ENCODE measurements at regions not wholly inside any gene's neighbourhood (a gene's known extent, or its start where the extent isn't known, plus 50 kb on each side); places are given as distances from the start of the nearest gene placed in this dataset.
"Not testable (repeated sequence)": the region's sequence is repeated elsewhere in the genome, so short reads cannot be mapped to it uniquely, and the experiment has no call there.

DNA sequence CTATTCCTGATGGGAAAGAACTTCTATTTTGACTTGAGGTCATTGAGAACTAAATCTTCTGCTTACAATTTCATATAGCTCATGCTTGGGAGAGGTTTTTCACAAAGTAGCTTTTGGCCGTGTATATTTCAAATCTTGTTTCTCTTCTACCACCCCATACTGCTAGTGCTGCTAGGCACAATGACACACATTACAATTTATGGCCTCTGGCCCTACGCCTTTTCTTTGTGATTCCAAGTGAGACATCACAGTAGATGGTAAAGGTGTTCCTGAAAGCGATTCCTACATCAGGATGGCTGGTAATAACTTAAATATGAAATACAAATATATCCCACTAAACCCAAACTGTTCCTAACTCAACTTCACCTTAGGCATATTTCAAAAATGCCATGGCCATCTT lies 101.1 kb downstream of the ATXN3L start:
- no peaks in the 10 kb centered on the region for H3K36me3 ChIP-seq (ENCODE audit: insufficient read depth, low read length)
- Mint-ChIP-seq H3K9me3 (no peaks in the 10 kb centered on the region), H3K4me3 (no peak overlapping the region), H3K4me1 (peaks cover 3 to 13% (median 8%) of the 10 kb centered on the region in 3 donors), H3K27ac (no peak overlapping the region), H3K36me3 (peaks cover 0 to 9% (median 4%) of the 10 kb centered on the region in 3 donors), H3K27me3 (peaks cover 0 to 10% of the 10 kb centered on the region in 2 donors)
- H3K9me3 ChIP-seq (ENCODE audit: low read length), result no peaks in the 10 kb centered on the region
- no peaks in the 10 kb centered on the region for H3K4me1 ChIP-seq (ENCODE audit: insufficient read depth, low read length)
- ChIA-PET POLR2A (no interaction called here), CTCF (no interaction called here)
- DNase-seq, result no peak
- no peaks in the 10 kb centered on the region for H3K27me3 ChIP-seq (ENCODE audit: insufficient read depth, low read length, poor library complexity, severe bottlenecking)
- H3K27ac ChIP-seq (ENCODE audit: low read depth, low read length), result no peak overlapping the region
- H3K4me3 ChIP-seq (ENCODE audit: low read length), result no peak overlapping the region

DNA sequence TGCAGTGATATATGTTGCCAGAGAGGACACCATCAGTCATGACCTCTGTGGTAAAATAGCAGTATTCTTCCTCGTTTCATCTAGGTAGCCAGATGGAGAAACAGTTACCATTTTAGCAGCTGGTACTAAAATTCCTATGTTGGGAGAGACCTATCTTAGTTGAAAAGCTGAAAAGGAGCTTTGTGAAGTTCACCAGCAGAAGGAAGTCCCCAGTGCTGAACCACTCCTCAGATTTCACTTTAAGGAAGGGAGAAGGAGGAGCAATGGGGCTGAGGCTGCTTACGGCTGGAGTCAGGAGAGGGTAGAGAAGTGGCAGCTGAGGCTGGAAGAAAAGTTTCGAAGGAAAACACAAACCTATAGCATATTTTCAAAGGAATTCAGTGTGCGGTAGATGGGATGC lies 103.7 kb downstream of the ATXN3L start:
- no peaks in the 10 kb centered on the region for H3K9me3 ChIP-seq (ENCODE audit: low read length)
- H3K4me3 ChIP-seq (ENCODE audit: low read length), result no peak overlapping the region
- H3K27me3 Mint-ChIP-seq, result peaks cover 0 to 12% of the 10 kb centered on the region in 2 donors
- CTCF ChIA-PET, result interaction anchor here (1.2 kb wide), 1 partner anchor 13 kb away, joined by 3 read pairs; no protein-coding TSS in a partner anchor
- no peaks in the 10 kb centered on the region for H3K4me1 ChIP-seq (ENCODE audit: insufficient read depth, low read length)
- H3K4me3 Mint-ChIP-seq, result no peak overlapping the region
- no peak overlapping the region for H3K27ac ChIP-seq (ENCODE audit: low read depth, low read length)
- no peak for DNase-seq
- H3K27ac Mint-ChIP-seq, result peak overlapping the region in 1 of 8 donors; percentile 48
- no peaks in the 10 kb centered on the region for H3K36me3 ChIP-seq (ENCODE audit: insufficient read depth, low read length)
- no peaks in the 10 kb centered on the region for H3K27me3 ChIP-seq (ENCODE audit: insufficient read depth, low read length, poor library complexity, severe bottlenecking)
- H3K4me1 Mint-ChIP-seq, result peaks cover 3 to 7% (median 6%) of the 10 kb centered on the region in 3 donors
- peaks cover 0 to 9% (median 0%) of the 10 kb centered on the region in 3 donors for H3K36me3 Mint-ChIP-seq
- H3K9me3 Mint-ChIP-seq, result no peaks in the 10 kb centered on the region
- POLR2A ChIA-PET, result no interaction called here

DNA sequence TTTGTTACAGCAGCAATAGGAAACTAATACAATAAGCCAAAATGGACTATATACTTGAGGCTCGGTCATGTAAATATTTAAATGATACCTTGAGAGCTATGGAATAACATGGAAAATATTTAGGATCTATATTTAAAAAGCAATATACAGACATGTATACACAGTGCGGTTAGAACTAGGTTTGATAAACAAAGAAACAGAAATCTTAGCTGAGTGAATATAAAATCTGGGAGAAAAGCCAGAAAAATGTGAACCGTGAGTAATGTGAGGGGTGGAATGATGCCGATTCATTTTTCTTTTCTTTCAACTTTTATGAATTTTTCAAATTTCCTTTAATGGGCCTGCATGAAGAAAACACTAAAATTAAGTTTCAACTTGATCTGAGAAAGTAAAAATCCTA lies 104.1 kb downstream of the ATXN3L start:
- Histone ChIP-seq H3K4me1 (ENCODE audit: insufficient read depth, low read length) (no peaks in the 10 kb centered on the region), H3K27me3 (ENCODE audit: insufficient read depth, low read length, poor library complexity, severe bottlenecking) (no peaks in the 10 kb centered on the region), H3K4me3 (ENCODE audit: low read length) (no peak overlapping the region), H3K27ac (ENCODE audit: low read depth, low read length) (no peak overlapping the region), H3K36me3 (ENCODE audit: insufficient read depth, low read length) (no peaks in the 10 kb centered on the region), H3K9me3 (ENCODE audit: low read length) (no peaks in the 10 kb centered on the region)
- Mint-ChIP-seq H3K27ac (no peak overlapping the region), H3K27me3 (peaks cover 0 to 12% of the 10 kb centered on the region in 2 donors), H3K4me3 (no peak overlapping the region), H3K36me3 (peaks cover 0 to 9% (median 0%) of the 10 kb centered on the region in 3 donors), H3K4me1 (peaks cover 0 to 4% (median 1%) of the 10 kb centered on the region in 3 donors), H3K9me3 (no peaks in the 10 kb centered on the region)
- ChIA-PET POLR2A (no interaction called here), CTCF (interaction anchor here (1.2 kb wide), 1 partner anchor 12 kb away, joined by 3 read pairs; no protein-coding TSS in a partner anchor)
- DNase-seq, result no peak

DNA sequence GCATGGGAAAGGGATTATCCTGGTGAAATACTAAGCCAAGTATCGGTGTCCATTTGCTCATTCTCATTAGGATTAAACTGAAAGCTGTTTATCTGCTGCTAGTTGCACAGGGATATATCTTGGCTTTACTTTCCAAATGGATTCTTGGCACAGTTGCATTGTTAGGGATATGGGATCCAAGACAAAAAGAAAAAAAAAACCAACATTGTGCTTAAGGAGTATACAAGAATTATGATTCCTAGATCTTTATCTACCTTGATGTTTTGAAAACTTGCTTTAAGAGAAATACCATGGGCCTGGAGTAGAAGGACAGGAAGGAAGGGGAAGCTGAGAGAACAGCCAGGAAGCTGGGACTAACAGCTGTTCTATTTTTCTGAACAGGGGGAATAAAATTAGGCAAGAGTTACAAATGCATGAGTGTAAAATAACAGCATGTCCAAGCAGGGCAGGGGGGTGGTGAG lies 107.6 kb downstream of the ATXN3L start:
- Mint-ChIP-seq H3K9me3 (no peaks in the 10 kb centered on the region), H3K27ac (peak overlapping the region in 1 of 8 donors; percentile 2), H3K4me3 (no peak overlapping the region), H3K36me3 (peaks cover 0 to 12% (median 0%) of the 10 kb centered on the region in 3 donors), H3K4me1 (peaks cover 0 to 4% (median 0%) of the 10 kb centered on the region in 3 donors), H3K27me3 (peaks cover 0 to 8% of the 10 kb centered on the region in 2 donors)
- CTCF ChIA-PET, result no interaction called here
- no peaks in the 10 kb centered on the region for H3K9me3 ChIP-seq (ENCODE audit: low read length)
- H3K4me3 ChIP-seq (ENCODE audit: low read length), result no peak overlapping the region
- DNase-seq, result no peak
- H3K36me3 ChIP-seq (ENCODE audit: insufficient read depth, low read length), result no peaks in the 10 kb centered on the region
- no peak overlapping the region for H3K27ac ChIP-seq (ENCODE audit: low read depth, low read length)
- POLR2A ChIA-PET, result no interaction called here
- H3K4me1 ChIP-seq (ENCODE audit: insufficient read depth, low read length), result no peaks in the 10 kb centered on the region
- no peaks in the 10 kb centered on the region for H3K27me3 ChIP-seq (ENCODE audit: insufficient read depth, low read length, poor library complexity, severe bottlenecking)

DNA sequence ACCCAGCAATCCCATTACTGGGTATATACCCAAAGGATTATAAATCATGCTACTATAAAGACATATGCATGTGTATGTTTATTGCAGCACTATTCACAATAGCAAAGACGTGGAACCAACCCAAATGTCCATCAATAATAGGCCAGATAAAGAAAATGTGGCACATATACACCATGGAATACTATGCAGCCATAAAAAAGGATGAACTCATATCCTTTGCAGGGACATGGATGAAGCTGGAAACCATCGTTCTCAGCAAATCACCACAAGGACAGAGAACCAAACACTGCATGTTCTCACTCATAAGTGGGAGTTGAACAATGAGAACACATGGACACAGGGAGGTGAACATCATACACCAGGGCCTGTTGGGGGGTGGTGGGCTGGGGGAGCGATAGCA lies 109.7 kb downstream of the ATXN3L start:
- H3K27me3 ChIP-seq (ENCODE audit: insufficient read depth, low read length, poor library complexity, severe bottlenecking); CTCF ChIA-PET; H3K36me3 ChIP-seq (ENCODE audit: insufficient read depth, low read length); H3K36me3 Mint-ChIP-seq; DNase-seq; H3K27ac ChIP-seq (ENCODE audit: low read depth, low read length); POLR2A ChIA-PET; H3K27ac Mint-ChIP-seq; H3K4me3 ChIP-seq (ENCODE audit: low read length); H3K4me3 Mint-ChIP-seq; H3K4me1 ChIP-seq (ENCODE audit: insufficient read depth, low read length); H3K4me1 Mint-ChIP-seq; H3K9me3 Mint-ChIP-seq; H3K9me3 ChIP-seq (ENCODE audit: low read length): not testable (repeated sequence)
- H3K27me3 Mint-ChIP-seq, result peaks cover 0 to 17% of the 10 kb centered on the region in 2 donors

DNA sequence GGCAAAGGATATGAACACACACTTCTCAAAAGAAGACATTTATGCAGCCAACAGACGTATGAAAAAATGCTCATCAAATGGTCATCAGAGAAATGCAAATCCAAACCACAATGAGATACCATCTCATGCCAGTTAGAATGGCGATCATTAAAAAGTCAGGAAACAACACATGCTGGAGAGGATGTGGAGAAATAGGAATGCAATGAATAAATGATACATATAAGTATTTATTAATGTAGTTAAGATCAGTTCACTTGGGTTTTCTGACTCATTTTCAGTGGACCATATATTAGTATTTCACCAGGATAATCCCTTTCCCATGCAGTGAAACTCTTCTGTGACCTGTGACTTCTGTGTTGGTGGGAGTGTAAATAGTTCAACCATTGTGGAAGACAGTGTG lies 110.1 kb downstream of the ATXN3L start:
- DNase-seq; H3K4me1 Mint-ChIP-seq; H3K9me3 ChIP-seq (ENCODE audit: low read length); H3K36me3 ChIP-seq (ENCODE audit: insufficient read depth, low read length); POLR2A ChIA-PET; H3K4me3 Mint-ChIP-seq; H3K27me3 ChIP-seq (ENCODE audit: insufficient read depth, low read length, poor library complexity, severe bottlenecking); CTCF ChIA-PET; H3K9me3 Mint-ChIP-seq; H3K27ac Mint-ChIP-seq; H3K4me1 ChIP-seq (ENCODE audit: insufficient read depth, low read length); H3K36me3 Mint-ChIP-seq; H3K4me3 ChIP-seq (ENCODE audit: low read length); H3K27ac ChIP-seq (ENCODE audit: low read depth, low read length): not testable (repeated sequence)
- H3K27me3 Mint-ChIP-seq, result peaks cover 0 to 17% of the 10 kb centered on the region in 2 donors

DNA sequence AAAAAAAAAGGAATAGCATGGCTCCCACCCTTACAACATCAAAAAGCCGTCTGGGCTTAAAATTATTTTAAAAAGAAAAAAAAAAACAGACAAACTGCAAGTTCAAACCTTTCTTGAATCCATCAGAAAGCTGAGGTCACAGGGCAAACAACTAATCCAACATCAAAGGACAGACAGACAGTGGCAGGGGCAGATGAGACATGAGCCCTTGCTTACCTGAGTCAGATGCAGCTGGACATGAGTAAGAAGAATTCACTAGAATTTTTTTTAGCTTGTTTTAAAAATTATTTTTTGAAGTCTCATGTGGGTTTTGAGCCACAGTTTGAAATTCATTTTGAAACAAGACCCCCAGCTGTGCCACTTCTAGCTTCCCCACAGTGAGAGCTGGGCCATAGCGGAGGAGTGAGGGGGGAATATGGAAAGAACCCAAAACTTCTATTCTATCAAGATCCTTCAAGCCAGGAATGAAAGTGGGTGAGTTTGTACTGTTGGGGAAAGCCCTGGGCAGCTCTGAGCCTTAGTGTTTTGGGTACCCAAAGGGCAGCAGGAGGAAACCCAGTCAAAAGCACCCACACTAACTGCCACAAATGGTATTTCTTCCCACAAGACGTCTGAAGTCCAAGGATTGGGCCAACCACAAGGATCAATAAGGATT lies 111.4 kb downstream of the ATXN3L start:
- H3K27ac ChIP-seq (ENCODE audit: low read depth, low read length), result no peak overlapping the region
- ChIA-PET POLR2A (no interaction called here), CTCF (no interaction called here)
- no peaks in the 10 kb centered on the region for H3K36me3 ChIP-seq (ENCODE audit: insufficient read depth, low read length)
- Mint-ChIP-seq H3K4me1 (peaks cover 4 to 6% (median 4%) of the 10 kb centered on the region in 3 donors), H3K9me3 (no peaks in the 10 kb centered on the region), H3K36me3 (peaks cover 0 to 3% (median 0%) of the 10 kb centered on the region in 3 donors), H3K27ac (no peak overlapping the region), H3K4me3 (no peak overlapping the region), H3K27me3 (peaks cover 0 to 21% of the 10 kb centered on the region in 2 donors)
- no peak for DNase-seq
- no peaks in the 10 kb centered on the region for H3K27me3 ChIP-seq (ENCODE audit: insufficient read depth, low read length, poor library complexity, severe bottlenecking)
- H3K4me3 ChIP-seq (ENCODE audit: low read length), result no peak overlapping the region
- H3K4me1 ChIP-seq (ENCODE audit: insufficient read depth, low read length), result no peaks in the 10 kb centered on the region
- no peaks in the 10 kb centered on the region for H3K9me3 ChIP-seq (ENCODE audit: low read length)

DNA sequence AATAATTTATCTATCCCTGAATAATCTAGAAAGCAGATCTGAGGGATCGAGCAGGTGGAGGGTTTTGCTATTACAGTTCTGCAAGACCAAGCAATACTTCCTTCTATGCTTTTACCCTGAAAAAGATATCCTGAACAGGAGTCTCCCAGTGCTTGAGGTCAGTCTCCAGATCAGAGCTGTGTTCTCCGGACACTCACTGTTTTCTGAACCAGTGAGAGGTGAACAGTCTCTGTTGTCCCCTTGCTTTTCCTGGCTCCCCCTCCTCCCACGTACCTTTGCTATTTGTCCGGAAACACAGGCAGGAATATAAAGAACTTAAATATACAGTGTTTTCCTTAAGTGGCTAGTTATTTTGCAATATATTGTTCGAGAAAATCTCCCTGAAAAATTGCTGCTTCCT lies 116.6 kb downstream of the ATXN3L start:
- CTCF ChIA-PET, result interaction anchor here (1.1 kb wide), 1 partner anchor 13 kb away, joined by 3 read pairs; no protein-coding TSS in a partner anchor
- Mint-ChIP-seq H3K27ac (no peak overlapping the region), H3K4me3 (no peak overlapping the region), H3K27me3 (peaks cover 0 to 20% of the 10 kb centered on the region in 2 donors), H3K36me3 (no peaks in the 10 kb centered on the region), H3K9me3 (no peaks in the 10 kb centered on the region), H3K4me1 (peaks cover 0 to 6% (median 4%) of the 10 kb centered on the region in 3 donors)
- POLR2A ChIA-PET, result no interaction called here
- no peak overlapping the region for H3K27ac ChIP-seq (ENCODE audit: low read depth, low read length)
- H3K4me3 ChIP-seq (ENCODE audit: low read length), result no peak overlapping the region
- no peaks in the 10 kb centered on the region for H3K9me3 ChIP-seq (ENCODE audit: low read length)
- H3K27me3 ChIP-seq (ENCODE audit: insufficient read depth, low read length, poor library complexity, severe bottlenecking), result no peaks in the 10 kb centered on the region
- no peaks in the 10 kb centered on the region for H3K4me1 ChIP-seq (ENCODE audit: insufficient read depth, low read length)
- no peak for DNase-seq
- H3K36me3 ChIP-seq (ENCODE audit: insufficient read depth, low read length), result no peaks in the 10 kb centered on the region
